H7 (cell line): ENCODE measurements at regions not wholly inside any gene's neighbourhood (a gene's known extent, or its start where the extent isn't known, plus 50 kb on each side); places are given as distances from the start of the nearest gene placed in this dataset.

Source experiments
- DNase-seq: peaks from one replicate; pipeline ENCODE4 v3.0.0; 2012
- H3K27me3 ChIP-seq: 2 replicates; pipeline ENCODE4 v1.6.0; 2011; ENCODE audit warnings: mild to moderate bottlenecking, low read length; ENCODE audit not compliant: control insufficient read depth, insufficient read depth
- H3K36me3 ChIP-seq: replicated peaks from 2 replicates; pipeline ENCODE4 v1.5.1; 2011; ENCODE audit warnings: low read length; ENCODE audit not compliant: control insufficient read depth, insufficient read depth
- H3K4me3 ChIP-seq: 2 replicates; pipeline ENCODE4 v1.5.1; 2011; ENCODE audit warnings: low read depth, mild to moderate bottlenecking, control low read depth, low read length, moderate library complexity; ENCODE audit not compliant: insufficient read depth

GRCh38 chr11:91688672-91689071 lies 535.9 kb upstream of the FAT3 start:
- DNase-seq, result no peak
- Histone ChIP-seq H3K4me3 (no peak overlapping the region), H3K36me3 (no peaks in the 10 kb centered on the region), H3K27me3 (no peaks in the 10 kb centered on the region)

GRCh38 chr11:91686700-91687099 lies 537.9 kb upstream of the FAT3 start:
- no peaks in the 10 kb centered on the region for H3K36me3 ChIP-seq
- DNase-seq, result no peak
- no peak overlapping the region for H3K4me3 ChIP-seq
- H3K27me3 ChIP-seq, result no peaks in the 10 kb centered on the region

DNA sequence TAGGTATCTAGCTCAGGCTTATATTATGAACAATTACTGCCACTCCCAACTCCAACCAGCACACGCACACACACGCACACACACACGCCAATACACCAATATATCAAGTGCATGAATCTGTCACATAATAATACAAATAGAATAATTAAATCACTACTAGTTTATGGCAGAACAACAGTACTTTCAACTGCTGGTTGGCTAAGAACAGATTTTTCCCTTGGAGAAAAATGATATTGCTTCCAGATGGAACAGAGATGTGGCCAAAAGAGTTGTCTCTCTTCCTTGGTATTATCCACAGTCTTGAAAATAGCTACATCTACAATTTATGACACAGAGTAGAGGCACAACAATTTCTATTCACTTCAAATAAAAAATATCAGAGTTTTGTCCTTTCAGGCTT lies 538.3 kb upstream of the FAT3 start:
- no peaks in the 10 kb centered on the region for H3K27me3 ChIP-seq
- H3K4me3 ChIP-seq, result no peak overlapping the region
- no peaks in the 10 kb centered on the region for H3K36me3 ChIP-seq
- no peak for DNase-seq

DNA sequence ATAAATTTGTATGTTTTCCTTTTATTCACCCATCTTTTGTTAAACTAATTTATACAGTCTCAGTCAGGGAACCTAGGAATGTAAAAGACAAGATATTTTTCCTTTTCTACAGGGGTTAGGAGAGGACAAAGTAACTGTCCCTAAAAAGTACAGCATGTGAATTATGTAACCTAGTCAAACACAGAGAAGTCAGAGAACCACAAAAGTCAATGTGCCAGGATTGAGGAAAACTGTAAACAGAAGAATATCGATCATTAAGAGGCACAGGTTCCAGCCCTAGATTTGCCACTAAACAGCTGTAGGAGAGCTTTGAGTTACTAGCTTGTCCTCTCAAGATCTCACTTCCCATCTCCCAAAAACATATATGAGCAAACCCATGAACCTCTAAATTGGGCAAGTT lies 550.9 kb upstream of the FAT3 start:
- Histone ChIP-seq H3K4me3 (no peak overlapping the region), H3K36me3 (no peaks in the 10 kb centered on the region), H3K27me3 (no peaks in the 10 kb centered on the region)
- DNase-seq, result no peak

DNA sequence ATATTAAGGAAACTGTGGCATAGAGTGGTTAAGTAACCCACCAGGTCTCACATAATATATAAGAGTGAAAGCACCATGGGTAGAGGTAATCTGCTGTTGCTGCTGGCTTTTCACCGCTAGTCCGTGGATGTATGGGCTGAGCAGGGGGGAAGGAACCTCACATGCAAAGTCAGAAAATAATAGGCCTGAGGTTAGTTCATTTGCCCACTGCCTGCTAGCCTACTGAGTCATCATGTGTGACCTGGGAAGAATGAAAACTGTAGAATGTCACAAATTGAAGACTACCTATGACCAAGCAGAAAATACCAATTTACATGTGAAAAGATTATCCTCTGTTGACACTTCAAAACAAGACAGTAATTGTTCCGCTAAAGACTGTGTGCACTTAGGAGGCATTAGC lies 560.1 kb upstream of the FAT3 start:
- no peak overlapping the region for H3K4me3 ChIP-seq
- no peaks in the 10 kb centered on the region for H3K27me3 ChIP-seq
- peak; percentile 8 for DNase-seq
- H3K36me3 ChIP-seq, result no peaks in the 10 kb centered on the region

GRCh38 chr11:91660036-91660435 lies 564.6 kb upstream of the FAT3 start:
- H3K27me3 ChIP-seq, result no peaks in the 10 kb centered on the region
- no peak overlapping the region for H3K4me3 ChIP-seq
- H3K36me3 ChIP-seq, result no peaks in the 10 kb centered on the region
- DNase-seq, result no peak

GRCh38 chr11:91654686-91655085 lies 569.9 kb upstream of the FAT3 start:
- no peak for DNase-seq
- H3K4me3 ChIP-seq, result no peak overlapping the region

GRCh38 chr11:91653079-91653754 lies 571.4 kb upstream of the FAT3 start:
- Histone ChIP-seq H3K36me3 (no peaks in the 10 kb centered on the region), H3K4me3 (no peak overlapping the region), H3K27me3 (no peaks in the 10 kb centered on the region)
- DNase-seq, result no peak

More at GRCh38 chr11:91654686-91655085, 569.9 kb upstream of the FAT3 start:
- Histone ChIP-seq H3K27me3 (no peaks in the 10 kb centered on the region), H3K36me3 (no peaks in the 10 kb centered on the region)

- no peaks in the 10 kb centered on the region for H3K27me3 ChIP-seq
- DNase-seq, result no peak
- H3K4me3 ChIP-seq, result no peak overlapping the region
- no peaks in the 10 kb centered on the region for H3K36me3 ChIP-seq
These were observed 573.8 kb upstream of the FAT3 start for GRCh38 chr11:91650802-91651201.

- Histone ChIP-seq H3K27me3 (no peaks in the 10 kb centered on the region), H3K4me3 (no peak overlapping the region), H3K36me3 (no peaks in the 10 kb centered on the region)
- DNase-seq, result no peak
These were observed 583.5 kb upstream of the FAT3 start for GRCh38 chr11:91641153-91641552.

GRCh38 chr11:91639359-91639758 lies 585.3 kb upstream of the FAT3 start:
- no peak for DNase-seq
- Histone ChIP-seq H3K36me3 (no peaks in the 10 kb centered on the region), H3K27me3 (no peaks in the 10 kb centered on the region), H3K4me3 (no peak overlapping the region)

- no peak for DNase-seq
- no peaks in the 10 kb centered on the region for H3K27me3 ChIP-seq
- H3K36me3 ChIP-seq, result no peaks in the 10 kb centered on the region
- no peak overlapping the region for H3K4me3 ChIP-seq
These were observed 593.5 kb upstream of the FAT3 start for GRCh38 chr11:91630916-91631673.

DNA sequence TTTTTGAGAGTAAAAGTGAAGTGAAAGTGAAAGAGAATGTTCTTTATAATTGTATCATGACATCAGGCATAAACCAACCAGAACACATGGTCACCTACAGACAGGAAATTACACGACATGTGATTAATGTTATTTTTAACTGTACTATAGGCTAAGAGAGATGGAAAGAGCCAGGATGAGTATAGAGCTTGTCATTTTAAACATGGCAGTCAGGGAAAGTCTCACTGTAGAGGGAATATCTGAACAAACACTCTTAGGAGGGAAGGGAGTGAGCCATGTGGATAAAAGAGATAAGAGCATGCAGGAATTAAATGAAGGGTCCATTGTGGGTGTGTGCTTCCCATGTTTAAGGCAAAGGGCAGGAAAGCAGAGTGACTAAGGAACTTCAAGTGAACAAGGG lies 599.1 kb upstream of the FAT3 start:
- no peak for DNase-seq
- Histone ChIP-seq H3K4me3 (no peak overlapping the region), H3K27me3 (no peaks in the 10 kb centered on the region), H3K36me3 (no peaks in the 10 kb centered on the region)

- no peaks in the 10 kb centered on the region for H3K27me3 ChIP-seq
- H3K36me3 ChIP-seq, result no peaks in the 10 kb centered on the region
- no peak overlapping the region for H3K4me3 ChIP-seq
- DNase-seq, result no peak
These were observed 600.6 kb upstream of the FAT3 start for GRCh38 chr11:91624021-91624420.

- DNase-seq, result no peak
- Histone ChIP-seq H3K4me3 (no peak overlapping the region), H3K36me3 (no peaks in the 10 kb centered on the region), H3K27me3 (no peaks in the 10 kb centered on the region)
These were observed 615.9 kb upstream of the FAT3 start for GRCh38 chr11:91608677-91609076.
